Naive thymus-derived CD4-positive, alpha-beta T cell (primary cell): ENCODE measurements at regions not wholly inside any gene's neighbourhood (a gene's known extent, or its start where the extent isn't known, plus 50 kb on each side); places are given as distances from the start of the nearest gene placed in this dataset.
A peak's percentile ranks its signal among the peaks of the same experiment; 100 is the strongest.

Source experiments
- ATAC-seq: fragments of 150-1000 bp; cut with Tn5 transposase; 2 replicates; pipeline ENCODE4 v1.10.0; 2021; ENCODE audit warnings: mild to moderate bottlenecking, moderate library complexity
- CTCF ChIA-PET: fragments of 350-600 bp; sonication (Branson Sonifier 250); formaldehyde crosslinking; loops from one replicate; lab custom pipeline; 2021; ENCODE audit warnings: antibody characterized with exemption; lab: Charles Lee
- POLR2A ChIA-PET: fragments of 350-600 bp; sonication (Branson Sonifier 250); formaldehyde crosslinking; loops from one replicate; lab custom pipeline; 2021; ENCODE audit warnings: antibody characterized with exemption, inconsistent platforms; lab: Charles Lee
- DNase-seq, 9 donors: peaks; one replicate each; pipeline versions ENCODE4 v3.0.0 to v3.0.0-alpha.2; 2020 to 2022; ENCODE audit warnings: mixed read lengths in 1 of 9
- H3K27ac ChIP-seq: one replicate; pipeline ENCODE4 v1.7.0; 2013; ENCODE audit warnings: mild to moderate bottlenecking, low read depth, low read length, moderate library complexity
- H3K27me3 ChIP-seq, 2 donors: one replicate each; pipeline ENCODE4 v1.7.0; 2013; ENCODE audit warnings: low read length in 2 of 2, mild to moderate bottlenecking in 2 of 2, moderate library complexity in 2 of 2; ENCODE audit not compliant: control insufficient read depth in 2 of 2, insufficient read depth in 2 of 2
- H3K36me3 ChIP-seq, 3 experiments: 1 replicate in 2 of 3; 2 replicates in 1 of 3; pipeline ENCODE4 v1.7.0; 2013; ENCODE audit warnings: low read length in 3 of 3, mild to moderate bottlenecking in 3 of 3, moderate library complexity in 1 of 3; ENCODE audit not compliant: insufficient read depth in 3 of 3, control insufficient read depth in 2 of 3
- H3K4me1 ChIP-seq, 2 donors: one replicate each; pipeline ENCODE4 v1.7.0; 2013; ENCODE audit warnings: low read length in 2 of 2, mild to moderate bottlenecking in 2 of 2, moderate library complexity in 1 of 2; ENCODE audit not compliant: control insufficient read depth in 2 of 2, insufficient read depth in 2 of 2
- H3K4me3 ChIP-seq: 2 replicates; pipeline ENCODE4 v1.7.0; 2013; ENCODE audit warnings: mild to moderate bottlenecking, low read length
- H3K9me3 ChIP-seq, 3 experiments: 1 replicate in 2 of 3; 2 replicates in 1 of 3; pipeline ENCODE4 v1.7.0; 2013; ENCODE audit warnings: low read length in 3 of 3; ENCODE audit not compliant: control insufficient read depth in 2 of 3
- H3K27ac Mint-ChIP-seq, 9 donors: one replicate each; pipeline ENCODE4 v1.8.0; 2020 to 2022; ENCODE audit warnings: mixed read lengths in 9 of 9, mild to moderate bottlenecking in 8 of 9, moderate library complexity in 5 of 9, inconsistent platforms in 2 of 9
- H3K27me3 Mint-ChIP-seq, 5 donors: one replicate each; pipeline ENCODE4 v1.8.0; 2021 to 2022; ENCODE audit warnings: mixed read lengths in 5 of 5, mild to moderate bottlenecking in 1 of 5
- H3K36me3 Mint-ChIP-seq, 5 donors: one replicate each; pipeline ENCODE4 v1.8.0; 2020 to 2022; ENCODE audit warnings: mixed read lengths in 5 of 5, mild to moderate bottlenecking in 3 of 5, inconsistent platforms in 1 of 5
- H3K4me1 Mint-ChIP-seq, 7 donors: one replicate each; pipeline ENCODE4 v1.8.0; 2020 to 2022; ENCODE audit warnings: mixed read lengths in 7 of 7, mild to moderate bottlenecking in 3 of 7, inconsistent platforms in 1 of 7
- H3K4me3 Mint-ChIP-seq, 10 donors: one replicate each; pipeline ENCODE4 v1.8.0; 2020 to 2022; ENCODE audit warnings: mild to moderate bottlenecking in 10 of 10, mixed read lengths in 10 of 10, moderate library complexity in 6 of 10, inconsistent platforms in 2 of 10
- H3K9me3 Mint-ChIP-seq, 11 donors: one replicate each; pipeline ENCODE4 v1.8.0; 2020 to 2022; ENCODE audit warnings: mixed read lengths in 11 of 11, mild to moderate bottlenecking in 4 of 11, inconsistent platforms in 1 of 11, moderate library complexity in 1 of 11
- intact Hi-C, 2 donors: fragments of 100-400 bp; cut with micrococcal nuclease; formaldehyde crosslinking; loops; one replicate each; pipeline ENCODE4 v1.15.1; 2023

GRCh38 chr10:8776926-8777622, 722.6 kb downstream of the GATA3 start:
- H3K9me3 Mint-ChIP-seq = peaks cover 0 to 2% (median 0%) of the 10 kb centered on the region in 11 donors
- intact Hi-C loops = no loop called here
- DNase-seq (peak in 1 of 9 donors; percentile 0), ATAC-seq (no peak)
- no peaks in the 10 kb centered on the region for H3K36me3 ChIP-seq
- peak overlapping the region in 8 of 9 donors; percentile 26 to 77 (median 52) for H3K27ac Mint-ChIP-seq
- no peak overlapping the region for H3K4me3 ChIP-seq
- H3K27me3 ChIP-seq = no peaks in the 10 kb centered on the region
- H3K27ac ChIP-seq = no peak overlapping the region
- peaks cover 0 to 2% (median 0%) of the 10 kb centered on the region in 5 donors for H3K36me3 Mint-ChIP-seq
- H3K4me1 ChIP-seq = peaks cover 0 to 11% of the 10 kb centered on the region in 2 donors
- peaks cover 9 to 31% (median 20%) of the 10 kb centered on the region in 7 donors for H3K4me1 Mint-ChIP-seq
- H3K4me3 Mint-ChIP-seq = peak overlapping the region in 7 of 10 donors; percentile 17 to 66 (median 46)
- peaks cover 0 to 5% (median 0%) of the 10 kb centered on the region in 5 donors for H3K27me3 Mint-ChIP-seq
- H3K9me3 ChIP-seq = no peaks in the 10 kb centered on the region
- POLR2A ChIA-PET = no interaction called here
- CTCF ChIA-PET = no interaction called here

- peaks cover 0 to 2% (median 0%) of the 10 kb centered on the region in 5 donors for H3K36me3 Mint-ChIP-seq
- intact Hi-C loops = no loop called here
- H3K27ac Mint-ChIP-seq = no peak overlapping the region
- CTCF ChIA-PET = no interaction called here
- H3K4me1 Mint-ChIP-seq = peaks cover 9 to 31% (median 20%) of the 10 kb centered on the region in 7 donors
- peaks cover 0 to 8% (median 0%) of the 10 kb centered on the region in 5 donors for H3K27me3 Mint-ChIP-seq
- no peaks in the 10 kb centered on the region for H3K36me3 ChIP-seq
- H3K27ac ChIP-seq = no peak overlapping the region
- H3K4me3 ChIP-seq = no peak overlapping the region
- H3K4me1 ChIP-seq = peaks cover 0 to 11% of the 10 kb centered on the region in 2 donors
- no peak for DNase-seq
- no peaks in the 10 kb centered on the region for H3K9me3 ChIP-seq
- POLR2A ChIA-PET = no interaction called here
- H3K9me3 Mint-ChIP-seq = no peaks in the 10 kb centered on the region
- no peaks in the 10 kb centered on the region for H3K27me3 ChIP-seq
- no peak overlapping the region for H3K4me3 Mint-ChIP-seq
- no peak for ATAC-seq
Measured at GRCh38 chr10:8778713-8779112, 724.2 kb downstream of the GATA3 start.

- peaks cover 0 to 1% (median 0%) of the 10 kb centered on the region in 7 donors for H3K4me1 Mint-ChIP-seq
- H3K4me3 Mint-ChIP-seq = no peak overlapping the region
- POLR2A ChIA-PET = no interaction called here
- peaks cover 0 to 36% (median 24%) of the 10 kb centered on the region in 11 donors for H3K9me3 Mint-ChIP-seq
- H3K27ac Mint-ChIP-seq = no peak overlapping the region
- no peak for ATAC-seq
- Histone ChIP-seq H3K27me3 (no peaks in the 10 kb centered on the region), H3K9me3 (no peaks in the 10 kb centered on the region), H3K4me1 (no peaks in the 10 kb centered on the region), H3K4me3 (no peak overlapping the region), H3K36me3 (no peaks in the 10 kb centered on the region), H3K27ac (no peak overlapping the region)
- CTCF ChIA-PET = interaction anchor here (0.6 kb wide), 1 partner anchor 543 kb away, joined by 3 read pairs; no protein-coding TSS in a partner anchor
- H3K36me3 Mint-ChIP-seq = peaks cover 0 to 11% (median 0%) of the 10 kb centered on the region in 5 donors
- peaks cover 0 to 16% (median 11%) of the 10 kb centered on the region in 5 donors for H3K27me3 Mint-ChIP-seq
- intact Hi-C loops = no loop called here
- no peak for DNase-seq
Measured at GRCh38 chr10:8787649-8788048, 733.2 kb downstream of the GATA3 start.

GRCh38 chr10:8790390-8790789, 735.9 kb downstream of the GATA3 start:
- H3K36me3 Mint-ChIP-seq = peaks cover 0 to 11% (median 0%) of the 10 kb centered on the region in 5 donors
- CTCF ChIA-PET = interaction anchor here (0.6 kb wide), 1 partner anchor 917 kb away, joined by 3 read pairs; no protein-coding TSS in a partner anchor
- no peaks in the 10 kb centered on the region for H3K9me3 ChIP-seq
- H3K27me3 Mint-ChIP-seq = peaks cover 0 to 13% (median 0%) of the 10 kb centered on the region in 5 donors
- no peak overlapping the region for H3K27ac ChIP-seq
- no peak overlapping the region for H3K4me3 Mint-ChIP-seq
- no peaks in the 10 kb centered on the region for H3K36me3 ChIP-seq
- ATAC-seq (no peak), DNase-seq (no peak)
- no peaks in the 10 kb centered on the region for H3K4me1 ChIP-seq
- intact Hi-C loops = no loop called here
- H3K9me3 Mint-ChIP-seq = peaks cover 2 to 40% (median 18%) of the 10 kb centered on the region in 11 donors
- H3K4me3 ChIP-seq = no peak overlapping the region
- no peak overlapping the region for H3K27ac Mint-ChIP-seq
- peaks cover 0 to 11% (median 10%) of the 10 kb centered on the region in 7 donors for H3K4me1 Mint-ChIP-seq
- POLR2A ChIA-PET = no interaction called here
- no peaks in the 10 kb centered on the region for H3K27me3 ChIP-seq

- Histone ChIP-seq H3K4me3 (no peak overlapping the region), H3K36me3 (no peaks in the 10 kb centered on the region), H3K4me1 (no peaks in the 10 kb centered on the region), H3K9me3 (no peaks in the 10 kb centered on the region), H3K27me3 (no peaks in the 10 kb centered on the region), H3K27ac (no peak overlapping the region)
- Mint-ChIP-seq H3K4me1 (peaks cover 0 to 13% (median 12%) of the 10 kb centered on the region in 7 donors), H3K9me3 (peaks cover 0 to 12% (median 0%) of the 10 kb centered on the region in 11 donors), H3K4me3 (peak overlapping the region in 2 of 10 donors; percentile 17 to 45), H3K27ac (peak overlapping the region in 6 of 9 donors; percentile 9 to 72 (median 48)), H3K36me3 (peaks cover 0 to 5% (median 0%) of the 10 kb centered on the region in 5 donors), H3K27me3 (no peaks in the 10 kb centered on the region)
- POLR2A ChIA-PET = no interaction called here
- no peak for ATAC-seq
- intact Hi-C loops = no loop called here
- CTCF ChIA-PET = no interaction called here
- DNase-seq = peak in 2 of 9 donors; percentile 4 to 6
Measured at GRCh38 chr10:8794860-8795259, 740.4 kb downstream of the GATA3 start.

GRCh38 chr10:8800426-8800825, 745.9 kb downstream of the GATA3 start:
- intact Hi-C loops = no loop called here
- no peaks in the 10 kb centered on the region for H3K36me3 ChIP-seq
- no peak overlapping the region for H3K27ac ChIP-seq
- no peaks in the 10 kb centered on the region for H3K9me3 ChIP-seq
- peaks cover 0 to 4% (median 2%) of the 10 kb centered on the region in 7 donors for H3K4me1 Mint-ChIP-seq
- H3K36me3 Mint-ChIP-seq = peaks cover 0 to 6% (median 0%) of the 10 kb centered on the region in 5 donors
- H3K27me3 ChIP-seq = no peaks in the 10 kb centered on the region
- no peaks in the 10 kb centered on the region for H3K4me1 ChIP-seq
- ATAC-seq (no peak), DNase-seq (no peak)
- ChIA-PET CTCF (interaction anchor here (0.7 kb wide), 1 partner anchor 257 kb away, joined by 3 read pairs; no protein-coding TSS in a partner anchor), POLR2A (no interaction called here)
- H3K27me3 Mint-ChIP-seq = peaks cover 0 to 5% (median 0%) of the 10 kb centered on the region in 5 donors
- H3K4me3 Mint-ChIP-seq = no peak overlapping the region
- peaks cover 0 to 7% (median 2%) of the 10 kb centered on the region in 11 donors for H3K9me3 Mint-ChIP-seq
- no peak overlapping the region for H3K4me3 ChIP-seq
- no peak overlapping the region for H3K27ac Mint-ChIP-seq
